GM21515 (cell line): ENCODE measurements at regions not wholly inside any gene's neighbourhood (a gene's known extent, or its start where the extent isn't known, plus 50 kb on each side); places are given as distances from the start of the nearest gene placed in this dataset.
A peak's percentile ranks its signal among the peaks of the same experiment; 100 is the strongest.
"Not testable (repeated sequence)": the region's sequence is repeated elsewhere in the genome, so short reads cannot be mapped to it uniquely, and the experiment has no call there.

Experiments
- ATAC-seq: cut with Tn5 transposase; IDR thresholded peaks from one replicate; pipeline ENCODE4 v1.9.1; 2021; ENCODE audit not compliant: unreplicated experiment

DNA sequence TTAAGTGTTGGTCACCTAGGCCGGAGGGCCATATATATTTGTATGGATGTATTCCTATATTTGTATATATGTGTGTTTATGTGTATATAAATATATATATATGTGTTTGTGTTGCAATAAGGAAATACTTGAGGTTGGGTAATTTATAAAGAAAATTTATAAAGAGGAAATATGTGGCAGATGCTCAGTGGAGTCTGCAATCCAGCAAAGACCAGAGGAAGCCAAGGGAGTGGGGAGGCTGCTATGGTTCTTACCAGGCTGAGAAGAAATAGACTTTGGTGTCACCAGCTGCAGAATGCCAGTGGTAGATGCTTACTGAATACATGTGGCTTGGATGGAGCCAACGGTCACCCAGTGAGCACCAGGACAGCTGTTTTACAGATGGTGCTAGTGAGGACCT lies 97.4 kb upstream of the ELOVL5 start:
- ATAC-seq, result no peak

DNA sequence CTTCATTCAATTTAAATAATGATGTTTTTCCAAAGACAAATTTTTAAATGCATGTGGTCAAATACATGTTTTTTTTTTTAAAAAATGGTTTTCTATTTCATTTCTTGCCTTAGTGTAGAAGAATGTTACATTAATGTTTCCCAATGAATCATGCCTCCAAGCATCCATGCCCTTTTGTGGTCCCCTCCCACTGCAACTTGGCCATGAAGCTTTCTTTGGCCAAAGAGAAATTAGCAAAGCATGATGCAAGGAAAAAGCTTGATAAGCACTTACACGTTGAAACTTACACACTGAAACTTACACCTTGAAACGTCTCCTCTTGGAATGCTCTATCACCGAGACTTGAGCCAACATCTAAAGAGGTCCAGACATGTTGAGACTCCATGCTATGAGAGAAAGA lies 93.0 kb upstream of the ELOVL5 start:
- no peak for ATAC-seq

DNA sequence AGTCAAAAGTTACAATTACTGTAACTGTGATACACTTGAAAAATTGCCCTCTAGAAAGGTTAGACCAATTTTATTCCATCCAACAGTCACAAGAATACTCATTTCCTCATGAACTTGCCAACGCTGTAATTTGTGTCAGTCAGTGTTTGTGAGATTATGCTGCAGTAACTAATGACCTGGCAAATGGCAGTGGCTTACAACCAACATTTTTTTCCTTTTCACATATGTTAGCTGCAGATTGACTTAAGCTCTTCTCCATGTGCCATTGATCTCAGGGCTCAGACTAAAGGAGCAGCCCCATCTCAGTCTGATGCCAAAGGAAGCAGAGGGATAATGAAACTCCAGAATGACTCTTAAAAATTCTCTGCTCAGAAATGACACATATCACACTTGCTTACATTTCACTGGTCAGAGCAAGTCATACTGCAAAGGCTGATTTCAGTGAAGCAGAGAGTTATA lies 92.3 kb upstream of the ELOVL5 start:
- ATAC-seq, result no peak

DNA sequence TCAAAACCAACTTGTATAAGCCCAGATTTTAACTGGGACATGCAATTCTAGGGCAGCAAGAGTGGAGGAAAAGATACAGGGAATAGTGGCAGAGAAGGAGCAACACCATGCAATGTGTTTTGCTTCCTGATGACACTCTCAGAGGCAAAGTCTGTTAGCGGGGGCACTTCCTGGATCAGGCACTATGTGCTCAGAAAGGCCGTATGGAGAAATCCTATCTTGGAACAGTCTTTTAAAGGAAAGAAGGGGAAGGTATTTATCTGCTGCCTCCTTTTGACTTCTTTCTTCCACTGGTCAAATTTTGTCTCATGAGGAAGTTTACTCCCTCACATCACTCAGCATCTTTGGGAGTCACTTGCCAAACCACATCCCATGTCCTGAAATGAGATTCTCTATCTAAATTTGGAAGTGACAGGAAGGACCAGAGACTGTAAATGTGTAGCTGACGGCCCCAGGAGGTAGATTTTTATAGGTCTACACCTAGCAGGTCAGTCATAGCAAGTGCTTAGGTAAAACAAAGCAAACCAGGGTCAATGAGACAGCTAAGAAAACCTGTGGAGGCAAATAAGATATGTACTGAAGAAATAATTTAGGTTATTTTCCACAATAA lies 91.7 kb upstream of the ELOVL5 start:
- ATAC-seq, result no peak

DNA sequence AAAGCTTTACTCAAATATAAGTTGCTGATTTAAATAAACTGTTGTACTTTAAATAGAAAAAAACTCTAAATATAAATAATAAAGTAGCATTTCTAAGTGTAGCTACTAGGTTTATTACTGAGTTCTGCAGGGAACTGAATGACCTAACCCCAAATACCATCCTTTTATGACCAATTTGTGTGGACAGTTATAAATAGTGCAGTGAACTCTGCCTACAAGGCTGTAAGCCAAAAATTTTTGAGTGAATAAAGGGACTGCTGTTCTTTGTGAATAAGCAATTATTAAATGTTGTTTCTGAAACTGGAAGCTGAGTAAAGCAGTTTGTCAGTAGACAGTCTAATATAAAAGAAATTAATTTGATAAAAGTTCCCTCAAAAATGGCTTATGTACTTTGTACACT lies 90.8 kb upstream of the ELOVL5 start:
- no peak for ATAC-seq

DNA sequence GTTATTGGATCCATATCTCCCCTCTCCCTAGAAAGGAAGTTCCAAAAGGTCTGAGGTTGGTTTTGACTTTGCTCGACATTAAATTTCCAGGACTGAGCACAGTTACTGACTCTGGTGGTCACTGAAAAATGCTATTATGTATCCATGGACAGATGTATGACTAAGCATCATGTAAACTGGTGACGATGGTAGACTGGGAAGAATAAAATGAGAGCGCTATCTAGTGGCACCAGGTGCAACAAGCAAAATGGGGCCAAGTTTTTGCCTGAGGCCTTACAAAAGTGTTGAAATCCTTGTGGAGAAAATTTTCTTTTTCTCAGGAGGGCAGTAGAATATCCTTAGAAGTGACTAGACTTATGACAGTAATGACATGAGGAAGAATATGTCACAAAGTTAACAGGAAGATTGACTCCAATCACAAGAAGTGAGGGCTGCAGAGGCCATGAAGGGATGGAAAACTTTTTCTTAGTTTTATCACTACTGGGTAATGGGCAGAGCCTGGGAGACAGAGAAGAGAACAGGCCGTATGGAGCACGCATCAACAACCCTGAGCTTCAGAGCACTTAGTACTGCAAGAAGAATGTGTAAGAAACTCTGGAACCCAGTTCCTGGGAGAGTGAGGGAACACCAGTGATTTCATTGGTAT lies 88.9 kb upstream of the ELOVL5 start:
- ATAC-seq, result no peak

DNA sequence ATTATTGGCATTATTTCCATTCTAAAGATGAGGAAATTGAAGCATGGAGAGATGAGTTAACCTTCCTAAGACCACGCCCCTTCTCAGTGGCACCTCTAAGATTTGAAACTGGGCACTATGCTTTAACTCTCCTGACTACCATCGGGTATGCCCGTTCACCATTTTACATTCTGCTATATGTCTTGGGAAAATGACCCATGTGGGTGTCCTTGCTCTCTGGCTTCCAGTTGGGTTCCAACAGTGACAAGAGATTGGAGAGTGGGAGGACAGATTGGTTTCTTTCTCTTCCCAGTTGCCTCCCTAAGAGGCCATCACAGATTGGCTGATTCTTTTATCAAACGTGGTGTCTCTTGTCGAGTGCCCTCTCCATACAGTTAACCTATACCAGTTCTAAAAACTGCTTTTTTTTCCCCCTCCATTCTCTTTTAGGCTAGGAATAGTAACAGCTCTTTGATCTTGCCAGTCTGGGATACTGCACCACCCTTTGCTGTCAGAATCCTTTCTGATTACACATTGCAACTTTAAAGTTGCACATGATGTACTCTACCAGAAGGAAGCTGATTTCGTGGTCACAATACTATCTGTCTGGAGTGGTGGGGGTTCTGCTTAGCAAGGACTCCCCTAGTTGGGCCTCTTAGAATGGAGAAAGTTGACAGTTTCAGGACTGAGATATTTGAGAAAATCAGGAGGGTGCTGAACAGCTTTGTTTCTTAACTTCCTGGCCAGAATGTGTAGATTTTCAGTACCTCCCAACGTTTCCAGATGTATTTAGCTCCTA lies 88.0 kb upstream of the ELOVL5 start:
- ATAC-seq, result no peak

DNA sequence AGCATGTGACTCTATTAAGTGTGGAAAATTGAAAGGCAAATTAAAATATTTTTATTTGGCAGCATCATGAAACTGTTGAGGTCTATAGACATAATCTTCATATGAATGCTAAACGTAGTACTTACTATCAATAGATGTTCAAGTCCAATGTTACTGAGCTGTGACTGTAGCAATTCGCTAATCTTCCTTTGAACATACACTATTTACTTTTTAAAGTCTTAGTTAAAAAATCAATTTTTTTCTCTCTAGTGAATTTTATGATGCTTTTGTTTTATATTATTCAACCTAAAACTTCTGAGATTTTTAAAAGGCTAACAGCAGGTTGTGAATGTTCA lies 85.2 kb upstream of the ELOVL5 start:
- no peak for ATAC-seq

DNA sequence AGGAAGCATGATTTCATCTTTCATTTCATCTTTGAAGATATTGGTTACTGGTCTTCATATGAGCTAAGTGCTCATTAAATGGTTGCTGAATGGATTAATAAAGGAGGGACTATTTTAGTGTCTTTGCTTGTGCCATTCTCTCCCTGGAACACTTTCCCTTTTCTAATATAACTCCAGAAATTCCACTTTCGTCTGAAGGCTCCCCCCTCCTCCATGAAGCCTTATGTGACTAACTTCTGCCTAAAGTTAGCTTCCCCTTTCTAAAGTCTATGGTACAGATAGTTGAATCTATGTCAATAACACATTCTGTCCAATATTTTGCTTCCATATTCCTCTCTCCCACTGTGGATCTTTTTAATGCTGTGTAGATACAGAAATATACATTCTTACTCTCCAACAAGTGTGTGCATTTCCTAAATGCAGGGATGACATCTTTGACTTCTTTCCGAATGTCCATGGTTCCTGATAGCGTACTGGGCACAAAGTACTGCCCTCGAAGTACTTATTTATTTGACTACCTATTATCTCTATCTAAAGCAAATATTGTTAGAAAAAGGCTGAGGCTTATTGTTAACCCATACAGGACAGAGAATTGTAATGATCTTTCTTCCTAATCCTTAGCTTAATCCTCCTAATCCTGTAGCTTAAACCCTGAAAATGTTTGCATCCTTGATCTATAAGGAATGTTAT lies 84.7 kb upstream of the ELOVL5 start:
- no peak for ATAC-seq

DNA sequence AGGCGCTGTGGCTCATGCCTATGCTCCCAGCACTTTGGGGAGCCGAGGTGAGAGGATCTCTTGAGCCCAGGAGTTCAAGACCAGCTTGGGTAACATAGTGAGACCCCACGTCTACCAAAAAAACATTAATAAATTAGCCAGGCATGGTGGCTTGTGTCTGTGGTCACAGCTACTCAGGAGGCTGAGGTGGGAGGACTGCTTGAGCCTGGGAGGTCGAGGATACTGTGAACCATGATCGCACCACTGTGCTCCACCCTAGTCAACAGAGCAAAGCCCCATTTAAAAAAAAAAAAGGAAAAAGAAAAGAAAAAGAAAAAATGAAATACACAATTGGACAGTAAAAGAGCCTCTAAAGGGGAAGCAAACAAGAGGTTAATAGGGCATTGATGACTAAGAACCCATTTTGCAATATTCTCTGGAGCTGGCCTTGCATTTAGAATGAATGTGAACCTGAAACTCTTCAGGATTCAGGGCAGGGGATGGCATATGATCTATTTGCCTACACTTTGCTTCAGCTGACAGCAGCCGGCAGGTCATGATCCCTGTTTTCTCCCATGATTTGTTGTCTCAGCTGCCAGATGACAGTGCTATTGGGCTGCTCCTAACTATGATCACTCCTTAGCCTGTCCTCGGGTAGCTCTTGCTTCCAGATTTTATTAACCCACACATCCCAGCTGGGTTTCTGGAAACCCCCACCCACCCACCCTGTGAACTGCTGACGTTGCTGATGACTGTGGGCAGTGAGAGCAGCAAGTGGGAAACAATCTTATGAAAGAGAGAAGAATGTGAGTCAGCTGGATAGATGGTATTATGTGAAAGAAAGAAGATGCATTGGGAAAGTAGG lies 83.8 kb upstream of the ELOVL5 start:
- ATAC-seq, result no peak

DNA sequence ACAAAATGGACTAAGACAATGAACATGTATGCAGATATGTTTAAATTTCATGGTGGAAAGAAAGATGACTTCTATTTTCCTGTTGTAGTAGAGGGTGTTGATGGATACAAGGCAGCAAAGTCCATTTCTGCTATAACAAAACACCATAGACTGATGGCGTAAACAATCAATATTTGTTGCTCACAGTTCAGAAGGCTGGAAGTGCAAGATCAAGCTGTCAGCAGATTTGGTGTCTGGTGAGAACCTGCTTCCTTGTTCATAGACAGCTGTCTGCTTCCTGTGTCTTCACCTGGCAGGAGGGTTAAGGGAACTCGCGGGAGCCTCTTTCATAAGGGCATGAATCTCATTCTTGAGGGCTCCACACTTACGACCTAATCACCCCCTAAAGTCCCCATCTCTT lies 83.0 kb upstream of the ELOVL5 start:
- no peak for ATAC-seq

DNA sequence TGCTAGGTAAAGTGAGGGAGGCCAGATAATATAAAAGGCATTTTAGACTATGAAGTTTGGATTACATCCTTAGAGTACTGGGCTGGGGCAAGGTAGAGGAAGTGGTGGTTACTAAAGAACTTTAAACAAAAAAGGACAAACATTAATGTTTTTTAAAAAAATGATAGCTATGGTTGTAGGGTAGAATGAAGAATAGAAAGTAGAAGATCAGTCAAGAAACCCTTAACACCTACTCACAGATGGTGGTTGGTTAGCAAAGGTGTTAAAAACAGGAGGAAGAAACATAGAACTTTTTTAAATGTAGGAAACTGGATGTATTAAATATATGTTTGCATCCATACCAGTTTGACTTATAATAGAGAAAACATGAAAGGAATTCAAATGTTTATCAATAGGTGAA lies 80.7 kb upstream of the ELOVL5 start:
- ATAC-seq, result no peak

DNA sequence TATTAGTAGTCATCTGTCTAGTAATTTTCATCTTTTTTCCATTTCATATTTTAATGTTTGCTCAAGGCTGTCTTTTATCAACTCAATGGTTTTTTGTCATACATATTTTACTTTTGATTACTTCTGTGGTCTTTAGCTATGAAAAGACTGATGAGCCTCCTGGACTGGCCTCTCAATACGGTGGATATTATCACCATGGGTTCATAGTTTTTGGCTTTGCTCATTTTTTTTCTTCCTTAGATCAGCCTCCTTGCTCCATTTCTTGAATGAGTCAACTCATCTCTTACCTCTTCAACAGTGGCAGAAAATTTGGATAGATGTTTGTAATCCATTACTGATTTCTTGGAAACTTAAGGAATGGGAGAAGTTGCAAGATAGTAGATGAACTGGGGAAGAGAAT lies 80.1 kb upstream of the ELOVL5 start:
- no peak for ATAC-seq

DNA sequence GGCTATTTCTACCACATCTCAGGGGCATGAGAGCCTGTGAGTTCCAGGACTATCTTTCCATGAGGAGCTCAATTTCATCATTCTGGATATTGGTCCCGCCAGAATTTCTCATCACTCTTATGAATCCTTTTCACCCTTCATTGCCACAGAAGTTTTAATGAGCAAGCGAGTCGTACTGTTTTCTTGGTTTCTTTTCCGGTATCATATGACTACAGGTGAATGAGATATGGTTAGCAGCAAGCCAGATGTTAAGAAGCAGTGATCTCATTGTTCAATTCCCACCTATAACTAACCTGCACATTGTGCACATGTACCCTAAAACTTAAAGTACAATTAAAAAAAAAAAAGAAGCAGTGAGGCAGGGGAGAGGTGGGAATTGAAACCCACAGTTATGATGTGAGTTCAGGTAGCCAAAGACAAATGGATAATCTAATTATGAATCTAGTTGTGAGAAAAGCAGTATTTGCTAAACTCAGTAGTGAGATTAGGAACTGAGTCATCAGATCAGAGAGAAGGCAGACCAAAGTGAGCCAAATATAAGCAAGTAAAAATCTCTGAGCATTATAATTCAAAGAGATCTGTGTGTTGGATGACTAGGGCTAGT lies 78.0 kb upstream of the ELOVL5 start:
- ATAC-seq, result peak; percentile 92

DNA sequence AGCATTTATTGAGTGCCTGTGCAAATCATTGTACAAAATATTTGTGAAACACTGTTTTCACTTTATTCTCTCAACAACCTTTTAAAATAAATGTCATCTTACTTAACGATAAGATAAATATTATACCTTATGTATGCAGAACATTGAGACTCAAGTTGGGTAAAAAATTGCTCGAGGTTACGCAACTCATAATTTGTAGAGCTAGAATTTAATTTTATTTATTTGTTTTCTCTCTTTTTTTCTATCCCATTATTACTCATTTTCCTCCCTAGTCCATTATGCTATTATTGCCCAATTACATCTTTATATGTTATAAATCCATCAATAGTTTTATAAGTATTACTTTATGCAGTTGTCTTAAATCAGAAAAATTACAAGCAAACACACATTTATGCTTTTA lies 77.4 kb upstream of the ELOVL5 start:
- ATAC-seq, result no peak

DNA sequence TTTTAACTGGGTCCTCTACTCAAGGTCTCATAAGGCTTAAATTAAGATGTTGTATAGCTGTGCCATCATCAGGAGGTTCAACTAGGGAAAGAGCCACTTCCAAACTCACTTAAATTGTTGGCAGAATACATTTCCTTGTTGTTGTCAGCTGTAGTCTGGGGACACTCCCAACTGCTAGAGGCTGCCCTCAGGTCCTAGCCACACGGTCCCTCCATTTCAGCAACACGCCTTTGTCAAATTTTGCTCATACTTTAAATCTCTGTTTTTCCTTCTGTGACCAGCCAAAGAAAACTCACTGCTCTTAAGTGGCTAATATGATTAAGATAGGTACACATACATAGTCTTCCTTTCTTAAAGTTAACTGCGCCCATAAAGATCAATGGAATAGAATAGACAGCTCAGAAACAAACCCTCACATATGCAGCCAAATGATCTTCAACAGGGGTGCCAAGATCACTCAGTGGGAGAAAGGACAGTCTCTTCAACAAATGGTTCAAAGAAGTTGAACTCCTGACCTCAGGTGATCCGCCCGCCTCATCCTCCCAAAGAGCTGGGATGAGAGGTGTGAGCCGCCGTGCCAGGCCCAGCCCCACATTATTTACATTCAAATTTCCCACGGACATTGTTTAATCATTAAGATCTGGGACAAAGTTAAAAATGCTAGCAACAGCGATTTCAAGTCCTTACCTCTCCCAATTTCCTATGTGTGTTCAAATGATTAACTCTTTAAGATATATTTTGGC lies 76.4 kb upstream of the ELOVL5 start:
- ATAC-seq, result no peak

DNA sequence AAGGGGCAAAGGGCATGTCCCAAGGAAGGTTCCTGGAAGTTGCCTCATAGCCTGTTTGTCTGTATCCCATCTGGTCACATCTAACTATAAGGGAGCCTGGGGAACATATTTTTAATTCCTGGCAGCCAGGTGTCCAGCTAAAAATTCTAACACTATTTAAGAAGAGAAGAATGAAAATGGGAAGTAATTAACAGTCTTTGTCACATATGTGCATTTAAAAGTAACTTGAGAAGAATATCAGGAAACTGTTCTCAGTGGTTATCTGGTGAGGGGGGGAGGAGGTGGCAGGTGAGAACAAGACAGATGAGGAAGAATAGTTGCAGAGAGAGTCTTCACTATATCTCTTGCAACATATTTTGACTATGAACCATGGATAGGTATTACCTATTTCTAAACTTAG lies 75.5 kb upstream of the ELOVL5 start:
- ATAC-seq, result no peak

DNA sequence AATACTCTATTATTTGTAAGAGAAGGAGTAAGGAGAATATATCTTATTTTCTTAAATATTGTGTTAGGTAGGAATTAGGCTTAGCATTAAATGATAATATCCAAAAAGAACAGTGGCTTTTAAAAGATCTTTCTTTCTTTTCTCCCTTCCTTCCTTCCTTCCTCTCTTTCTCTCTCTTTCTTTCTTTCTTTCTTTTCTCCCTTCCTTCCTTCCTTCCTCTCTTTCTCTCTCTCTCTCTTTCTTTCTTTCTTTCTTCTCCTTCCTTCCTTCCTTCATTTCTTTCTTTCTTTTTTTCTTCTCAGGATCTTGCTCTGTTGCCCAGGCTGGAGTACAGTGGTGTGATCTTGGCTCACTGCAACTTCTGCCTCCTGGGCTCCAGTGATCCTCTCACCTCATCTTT lies 74.8 kb upstream of the ELOVL5 start:
- ATAC-seq, result not testable (repeated sequence)

DNA sequence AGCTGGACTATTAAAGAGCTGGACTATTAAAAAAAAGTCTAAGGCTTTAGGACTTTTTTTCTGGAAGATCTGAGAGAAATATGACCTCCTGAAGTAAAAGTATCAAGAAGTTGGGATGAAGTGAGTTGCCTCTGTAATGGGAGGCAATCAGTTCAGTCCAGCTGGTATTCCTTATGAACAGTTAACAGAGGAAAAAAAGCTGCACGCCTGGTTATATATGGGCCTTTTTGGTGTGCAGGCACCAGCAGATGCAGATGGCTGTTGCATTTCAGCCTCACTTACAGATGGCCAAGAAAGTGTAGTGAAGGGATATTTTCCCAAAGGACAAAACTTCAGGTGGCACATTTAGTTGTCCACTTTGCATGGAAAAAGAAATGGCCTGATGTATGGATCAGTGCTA lies 70.3 kb upstream of the ELOVL5 start:
- no peak for ATAC-seq

DNA sequence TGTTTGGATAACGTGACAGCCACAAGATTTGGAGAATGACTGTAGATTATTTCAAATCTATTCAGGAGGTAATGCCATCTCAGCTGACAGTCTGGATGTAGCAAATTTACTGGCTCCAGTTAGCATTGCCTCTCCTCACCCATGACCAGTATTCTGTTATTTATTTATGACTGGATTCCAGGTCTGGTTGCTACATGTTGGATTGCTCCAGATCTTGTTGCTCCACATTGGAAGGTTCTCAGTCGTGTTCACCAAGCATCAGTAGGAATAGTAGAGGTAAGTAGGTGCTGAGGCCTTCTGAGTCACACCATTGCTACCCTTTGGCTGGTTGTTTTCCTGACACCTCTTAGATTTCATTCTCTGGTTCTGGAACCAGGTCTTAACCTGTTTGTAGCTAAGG lies 69.5 kb upstream of the ELOVL5 start:
- ATAC-seq, result no peak
